GM21723 (cell line): ENCODE measurements at regions not wholly inside any gene's neighbourhood (a gene's known extent, or its start where the extent isn't known, plus 50 kb on each side); places are given as distances from the start of the nearest gene placed in this dataset.

Experiments
- ATAC-seq: cut with Tn5 transposase; IDR thresholded peaks from one replicate; pipeline ENCODE4 v1.9.1; 2021; ENCODE audit warnings: mild to moderate bottlenecking, moderate library complexity; ENCODE audit not compliant: unreplicated experiment

DNA sequence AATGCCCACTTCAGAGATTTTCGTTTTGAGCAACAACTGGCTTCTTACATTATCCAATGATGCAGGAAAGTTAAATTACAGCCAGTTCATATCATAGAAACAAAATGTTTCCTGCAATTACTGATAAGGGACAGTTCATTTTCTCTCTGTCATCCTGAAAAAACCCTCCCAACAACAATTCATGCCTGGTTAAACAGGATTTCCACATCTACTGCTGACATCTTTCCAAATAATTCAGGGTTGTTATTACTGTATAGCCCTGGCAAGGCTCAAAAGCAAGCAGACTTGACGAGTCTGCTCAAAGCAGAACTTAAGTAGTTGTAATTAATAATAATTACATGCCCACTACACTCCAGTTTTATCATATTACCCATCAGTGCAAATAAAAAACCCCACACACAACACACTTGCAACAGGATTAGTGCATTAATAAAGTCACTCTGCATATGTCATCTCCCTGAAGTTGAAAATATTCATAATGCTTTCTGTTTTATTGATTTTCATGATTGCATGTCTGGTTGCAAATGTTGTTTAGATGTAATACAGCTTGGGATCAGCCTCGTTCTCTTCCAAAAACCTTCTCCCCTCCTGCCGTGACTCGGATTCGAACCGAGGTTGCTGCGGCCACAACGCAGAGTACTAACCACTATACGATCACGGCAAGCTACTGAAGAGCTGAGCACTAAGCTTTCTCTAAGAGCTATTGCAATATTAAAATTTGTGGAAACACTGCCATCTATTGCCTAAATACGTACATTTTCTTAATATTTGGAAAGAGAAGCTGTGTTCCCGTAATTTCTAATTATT lies 119.6 kb upstream of the NFIB start:
- ATAC-seq, result no peak

DNA sequence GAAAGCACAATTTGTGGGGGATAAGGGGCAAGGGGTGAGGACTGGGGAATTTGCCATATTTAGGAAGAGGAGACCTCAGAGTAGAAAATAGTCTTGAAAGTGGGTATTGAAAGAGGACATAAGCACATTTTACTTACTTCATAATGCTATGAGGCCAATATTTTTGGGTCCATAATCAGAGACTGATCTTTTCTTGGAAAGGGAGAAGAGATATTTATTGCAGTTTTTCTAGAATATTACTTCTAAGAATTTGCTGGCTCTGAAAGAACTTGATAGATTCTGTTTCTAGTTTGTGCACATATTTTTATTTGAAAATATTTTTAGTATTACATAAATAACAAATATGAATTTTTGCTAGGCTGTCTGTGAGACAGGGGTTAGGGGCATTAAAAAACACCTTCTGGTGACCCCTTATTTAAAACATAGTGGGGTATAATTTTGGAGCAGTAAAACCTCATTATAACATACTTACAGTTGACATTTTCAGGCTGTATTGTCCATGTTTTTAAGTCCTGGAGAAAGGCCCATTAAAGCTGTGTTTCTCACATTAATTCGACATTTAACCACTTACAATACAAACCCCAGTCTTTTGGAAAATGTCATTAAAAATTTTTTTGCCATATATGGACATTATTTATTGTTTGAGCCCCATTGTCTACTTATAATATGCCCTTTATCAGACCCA lies 118.9 kb upstream of the NFIB start:
- ATAC-seq, result no peak

DNA sequence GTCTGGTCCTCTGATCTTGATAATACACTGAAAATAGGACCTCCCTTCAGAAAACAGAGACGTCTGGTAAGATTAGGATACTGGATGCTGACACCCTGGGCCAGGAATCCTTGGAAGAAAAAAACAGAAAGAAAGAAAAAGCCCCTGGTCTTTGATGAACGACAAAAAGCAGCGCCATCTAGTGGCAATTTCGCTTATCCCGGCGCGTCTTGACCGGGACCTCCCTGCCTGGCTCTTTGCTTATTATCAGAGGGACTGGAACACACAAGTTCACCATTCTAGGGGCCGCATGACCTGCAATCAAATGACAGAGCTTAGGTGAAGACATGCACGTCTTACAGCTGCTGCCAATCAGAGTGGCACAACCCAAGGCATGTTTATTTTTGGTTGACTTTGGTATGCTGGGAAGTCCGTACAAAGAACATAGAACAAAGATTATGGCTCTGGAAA lies 114.9 kb upstream of the NFIB start:
- ATAC-seq, result peak; percentile 75

DNA sequence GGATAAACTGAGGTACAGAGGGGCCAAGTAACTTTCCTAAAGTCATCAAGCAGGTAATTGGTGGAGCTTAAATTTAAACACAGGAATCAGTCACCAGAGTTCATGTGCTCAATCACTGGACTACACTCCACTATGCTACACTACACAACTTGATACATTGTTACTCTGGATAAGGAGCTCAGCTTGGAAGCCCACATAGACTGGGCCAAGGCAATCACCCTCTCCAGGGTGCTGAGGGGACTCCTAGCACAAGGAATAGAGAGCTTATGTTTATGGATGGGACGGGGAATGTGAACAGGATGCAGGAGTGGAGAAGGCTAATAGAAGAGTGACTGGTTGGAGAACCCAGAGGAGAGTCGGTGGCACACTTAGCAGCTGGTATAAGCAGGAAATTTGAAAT lies 113.5 kb upstream of the NFIB start:
- ATAC-seq, result no peak

DNA sequence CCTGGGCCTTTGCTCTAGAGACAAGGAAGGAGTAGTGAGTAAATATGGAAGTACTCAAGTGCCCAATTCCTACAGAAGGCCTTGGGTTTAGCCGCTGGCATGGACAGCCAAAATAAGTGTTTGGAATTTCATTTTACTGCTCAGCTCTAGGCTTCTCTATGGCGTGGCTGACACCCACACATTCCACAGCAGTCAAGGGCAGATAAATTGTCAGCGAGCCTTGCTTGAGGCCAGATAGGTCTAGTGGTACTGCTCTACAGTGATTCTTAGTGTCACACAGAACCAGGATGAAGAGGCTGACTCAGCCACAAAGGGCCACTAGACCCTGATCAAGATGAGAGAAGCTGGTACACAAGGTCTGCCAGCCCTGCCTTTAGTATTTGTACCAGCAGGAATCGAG lies 111.0 kb upstream of the NFIB start:
- ATAC-seq, result no peak

DNA sequence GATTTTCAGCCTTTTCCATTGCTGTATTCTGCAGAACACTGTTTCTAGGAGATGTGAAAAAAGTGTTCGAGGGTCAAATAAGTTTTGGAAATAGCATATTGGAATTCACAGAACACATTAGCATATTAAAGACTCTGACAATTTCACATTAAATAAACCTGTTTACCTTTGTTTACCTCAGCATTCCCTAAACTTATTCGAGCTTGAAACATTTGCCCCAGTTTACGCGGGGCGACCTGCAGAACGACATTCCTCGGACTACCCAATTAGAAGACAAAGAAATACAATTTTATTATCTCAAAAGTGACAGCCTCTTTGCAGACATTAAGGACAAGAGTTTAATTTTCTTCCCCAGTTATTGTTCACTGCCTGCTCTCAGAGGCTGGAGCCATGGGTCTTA lies 110.3 kb upstream of the NFIB start:
- no peak for ATAC-seq

DNA sequence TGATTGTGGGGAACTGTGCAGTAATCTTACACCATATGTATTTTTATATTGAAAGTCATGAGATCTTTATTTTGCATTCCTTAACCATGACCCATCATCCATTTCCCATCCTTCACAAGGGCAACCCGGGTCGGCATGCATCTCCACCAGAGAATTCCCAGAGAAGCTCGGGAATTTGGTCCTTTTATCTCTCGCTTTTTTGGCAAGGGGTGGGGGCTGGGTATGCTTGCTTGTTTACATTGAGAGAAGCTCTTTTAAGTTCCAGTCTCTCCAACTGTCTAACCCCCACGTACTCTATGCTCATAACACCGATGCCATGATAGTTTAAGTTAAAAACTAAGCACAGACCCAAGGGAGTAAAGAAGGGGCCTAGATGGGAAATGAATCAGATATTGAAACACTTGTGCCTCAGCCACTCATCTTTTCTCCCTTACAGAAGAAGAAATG lies 109.9 kb upstream of the NFIB start:
- ATAC-seq, result no peak

DNA sequence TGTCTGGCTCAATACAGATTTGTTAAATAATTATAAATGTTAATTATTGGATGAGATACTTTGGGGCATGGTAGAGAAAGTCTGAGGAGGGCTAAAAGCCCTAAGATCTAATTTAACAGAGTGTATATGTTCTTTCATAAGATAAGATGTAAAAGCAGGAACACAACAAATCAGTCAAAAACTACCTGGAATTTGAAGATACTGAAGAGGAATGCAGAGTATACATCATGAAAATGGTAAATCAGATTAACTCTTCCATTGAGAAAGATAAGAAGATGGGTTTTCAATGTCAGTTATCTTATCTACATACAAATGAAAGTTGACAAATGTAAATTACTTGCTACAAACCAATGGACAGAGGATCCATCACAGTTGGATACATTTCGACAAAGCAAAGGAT lies 107.3 kb upstream of the NFIB start:
- no peak for ATAC-seq

DNA sequence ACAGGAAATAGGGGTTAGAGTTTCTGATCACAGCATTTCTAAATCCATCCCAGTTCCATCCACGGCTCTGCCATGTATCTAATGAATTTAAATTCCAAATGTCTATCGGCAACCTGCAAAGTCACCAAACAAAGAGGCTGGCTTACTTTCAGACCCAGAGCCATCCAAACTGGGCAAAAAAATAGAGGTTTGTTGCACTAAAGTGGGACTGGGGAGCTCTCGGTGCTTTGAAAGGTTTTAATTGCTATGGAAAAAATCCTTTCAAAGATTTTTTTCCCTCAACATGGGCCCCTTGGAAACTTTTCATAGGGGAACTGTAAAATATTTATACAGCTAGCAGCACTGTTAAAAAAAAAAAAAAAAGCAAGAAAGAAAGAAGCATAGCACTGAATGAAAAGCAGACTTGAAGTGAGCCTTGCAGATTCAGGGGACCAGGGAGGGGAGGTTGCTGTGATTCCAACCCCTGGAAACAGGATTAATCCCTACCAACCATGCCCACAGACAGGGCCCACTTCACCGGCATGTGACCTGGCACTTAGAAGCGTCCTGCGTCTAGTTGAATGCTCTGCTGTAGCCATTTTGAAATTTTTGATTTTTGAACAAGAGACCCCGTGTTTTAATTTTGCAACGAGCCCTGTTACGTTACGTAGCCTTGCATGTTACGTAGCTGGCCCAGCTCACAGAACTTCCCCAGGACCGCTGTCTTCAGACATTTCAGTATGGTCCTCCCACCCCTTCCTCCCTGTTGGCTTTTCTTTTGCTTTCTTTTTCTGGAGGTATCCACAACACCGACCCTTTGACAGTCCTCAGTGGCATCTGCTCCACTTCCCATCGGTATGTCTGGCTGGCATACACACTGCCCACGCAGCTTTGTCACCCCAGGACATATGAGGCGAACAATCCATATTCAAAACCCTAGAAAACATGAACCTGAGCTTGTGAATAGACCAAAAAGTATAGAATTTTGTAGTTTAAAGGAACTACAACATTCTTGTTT lies 105.3 kb upstream of the NFIB start:
- no peak for ATAC-seq

DNA sequence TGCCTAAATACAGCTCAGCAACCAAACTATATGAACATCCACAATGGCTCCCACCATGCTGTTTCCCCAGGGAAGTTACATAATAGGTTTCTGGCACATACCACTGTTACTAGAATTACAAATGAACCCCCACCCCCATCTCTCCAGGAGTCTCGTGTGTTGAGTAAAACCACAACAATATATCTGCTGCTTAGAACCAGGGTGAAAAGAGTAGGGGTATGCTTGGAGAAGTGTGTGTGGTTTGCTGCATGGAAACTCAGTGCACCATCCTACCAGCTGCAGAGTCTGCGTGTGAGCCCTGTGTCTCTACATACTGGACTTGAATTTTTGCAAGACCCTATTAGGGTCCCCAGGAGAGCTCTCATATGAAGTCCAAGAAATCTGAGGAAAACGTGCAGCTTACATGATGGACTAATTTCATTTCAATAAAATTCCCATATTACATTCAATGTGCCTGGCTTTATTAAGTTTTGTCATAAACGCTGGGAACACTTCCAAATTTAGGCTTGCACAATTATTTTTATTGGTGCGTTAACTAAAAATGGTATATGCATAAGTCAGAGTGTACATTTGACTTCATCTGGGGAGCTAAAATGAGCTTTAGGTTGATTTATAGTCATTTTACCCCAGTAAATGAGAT lies 104.5 kb upstream of the NFIB start:
- no peak for ATAC-seq

DNA sequence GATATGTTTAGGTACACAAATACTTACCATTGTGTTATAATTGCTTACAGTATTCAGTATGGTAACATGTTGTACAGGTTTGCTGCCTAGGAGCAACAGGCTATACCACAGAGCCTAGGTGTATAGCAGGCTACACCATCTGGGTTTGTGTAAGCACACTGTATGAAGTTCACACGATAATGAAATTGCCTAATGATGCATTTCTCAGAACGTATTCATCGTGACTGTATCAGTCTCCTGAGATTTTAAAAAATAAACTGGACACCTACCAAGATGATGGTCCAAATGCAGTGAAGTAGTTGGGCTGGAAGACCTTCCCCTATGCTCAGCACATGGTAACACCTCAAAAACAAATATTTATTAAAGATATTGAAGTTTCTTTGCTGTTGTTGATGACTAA lies 103.3 kb upstream of the NFIB start:
- no peak for ATAC-seq

DNA sequence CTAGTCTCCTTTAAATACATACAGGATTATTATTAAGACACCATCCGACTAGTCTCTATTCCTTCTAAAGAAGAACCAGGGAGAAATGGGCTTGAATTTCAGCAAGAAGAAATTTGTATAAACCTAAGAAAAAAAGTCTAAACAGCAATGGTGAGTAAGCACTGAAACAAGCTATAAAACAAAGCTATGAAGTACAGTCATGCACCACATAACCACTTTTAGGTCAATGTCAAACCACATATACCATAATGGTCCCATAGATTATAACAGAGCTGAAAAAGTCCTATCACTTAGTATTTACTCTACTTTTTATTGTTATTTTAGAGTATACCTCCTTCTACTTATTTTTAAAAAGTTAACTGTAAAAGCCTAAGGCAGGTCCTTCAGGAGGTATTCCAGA lies 102.0 kb upstream of the NFIB start:
- no peak for ATAC-seq

DNA sequence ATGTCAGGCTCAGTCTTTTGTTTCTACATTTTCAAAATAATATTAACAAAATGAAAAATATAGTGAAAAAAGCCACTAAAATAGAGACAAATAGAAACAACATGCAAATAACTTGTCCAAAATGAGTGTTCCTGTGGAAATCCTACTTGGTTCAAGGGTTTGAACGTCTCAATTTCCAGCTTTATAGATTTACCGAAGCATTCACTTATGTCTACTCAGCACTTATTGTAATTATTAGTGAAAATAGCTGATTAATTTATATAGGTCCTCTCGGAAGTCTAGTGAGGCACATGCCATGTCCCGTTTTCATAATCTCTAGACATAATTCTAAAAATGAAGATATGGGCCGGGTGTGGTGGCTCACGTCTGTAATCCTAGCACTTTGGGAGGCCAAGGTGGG lies 99.9 kb upstream of the NFIB start:
- no peak for ATAC-seq

DNA sequence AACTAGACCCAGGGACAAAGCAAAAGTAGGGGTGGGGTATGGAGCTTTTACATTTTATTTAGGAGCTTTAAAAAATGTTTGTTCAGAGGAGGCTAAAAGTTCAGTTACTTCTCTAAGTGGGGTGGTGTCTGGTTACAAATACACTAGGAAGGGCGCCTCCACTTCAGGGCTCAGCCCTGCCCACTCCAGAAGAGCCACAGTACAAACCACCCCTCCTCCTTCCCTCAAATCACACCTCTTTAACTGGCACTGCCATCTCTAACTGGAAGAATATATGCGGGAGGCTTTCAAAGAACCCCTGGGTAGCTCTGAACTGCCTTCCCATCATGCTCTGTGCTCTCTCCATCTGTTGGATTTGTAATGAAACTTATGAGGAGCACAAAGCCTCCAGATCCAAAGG lies 98.8 kb upstream of the NFIB start:
- no peak for ATAC-seq

DNA sequence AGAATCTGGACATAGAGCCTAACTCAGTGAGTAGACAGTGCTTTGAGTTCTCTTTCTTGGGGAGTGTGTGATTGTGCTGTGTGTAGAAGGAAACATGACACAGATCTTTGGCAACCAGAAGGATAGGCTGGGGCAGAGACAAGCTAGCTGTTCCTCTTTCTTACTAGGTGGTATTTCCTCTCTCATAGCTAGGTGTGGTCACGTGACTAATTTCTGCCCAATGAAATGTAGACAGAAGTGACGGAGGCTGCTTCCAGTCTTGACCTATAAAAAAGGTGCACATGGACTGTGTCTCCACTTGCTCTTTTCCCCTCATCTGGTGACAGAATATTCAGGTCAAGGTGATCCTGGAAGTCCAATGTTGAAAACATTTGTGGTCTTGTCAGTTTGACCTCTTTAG lies 92.5 kb upstream of the NFIB start:
- no peak for ATAC-seq

DNA sequence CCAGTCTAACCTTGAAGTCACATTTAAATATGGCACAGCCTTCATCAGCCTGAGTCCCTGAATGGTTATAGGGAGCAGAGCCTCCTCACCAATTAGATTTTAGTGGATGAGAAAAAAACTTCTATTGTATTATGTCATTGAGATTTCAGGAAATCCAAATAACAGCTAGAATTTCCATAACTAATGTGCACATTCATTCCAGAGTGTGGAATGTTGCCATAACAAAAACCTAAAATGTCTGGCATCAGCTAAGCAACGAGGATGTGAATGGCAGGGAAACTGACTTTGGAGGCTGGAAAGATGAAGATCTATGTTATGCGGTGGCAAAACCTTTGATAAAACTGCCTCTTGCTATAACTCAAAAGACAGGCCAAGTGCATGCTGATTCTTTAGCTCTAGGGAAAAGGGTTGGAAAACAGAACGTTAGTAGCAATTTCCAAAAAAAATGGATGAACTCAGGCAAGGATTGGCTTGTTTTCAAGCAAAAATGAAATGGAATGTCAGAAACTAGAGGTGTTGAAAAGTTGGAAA lies 91.3 kb upstream of the NFIB start:
- no peak for ATAC-seq

DNA sequence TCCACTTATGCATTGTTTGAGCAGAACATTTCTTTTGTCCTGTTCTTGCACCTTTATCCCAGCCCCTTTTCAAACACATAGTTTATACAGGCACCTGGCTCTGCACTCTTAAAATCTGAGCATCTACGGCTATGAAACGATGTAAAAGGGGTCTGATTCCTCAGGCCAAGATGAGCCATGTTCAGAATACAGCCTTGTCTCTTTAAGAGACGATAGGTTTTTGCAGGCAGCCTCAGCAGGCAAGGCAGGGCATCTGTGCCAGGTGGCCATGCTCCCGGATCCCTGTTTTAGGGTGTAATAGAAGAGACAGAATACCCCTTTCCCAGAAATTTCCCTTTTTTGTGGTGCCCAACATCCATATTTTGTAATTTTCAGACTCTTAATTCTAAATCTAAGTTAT lies 89.1 kb upstream of the NFIB start:
- no peak for ATAC-seq

DNA sequence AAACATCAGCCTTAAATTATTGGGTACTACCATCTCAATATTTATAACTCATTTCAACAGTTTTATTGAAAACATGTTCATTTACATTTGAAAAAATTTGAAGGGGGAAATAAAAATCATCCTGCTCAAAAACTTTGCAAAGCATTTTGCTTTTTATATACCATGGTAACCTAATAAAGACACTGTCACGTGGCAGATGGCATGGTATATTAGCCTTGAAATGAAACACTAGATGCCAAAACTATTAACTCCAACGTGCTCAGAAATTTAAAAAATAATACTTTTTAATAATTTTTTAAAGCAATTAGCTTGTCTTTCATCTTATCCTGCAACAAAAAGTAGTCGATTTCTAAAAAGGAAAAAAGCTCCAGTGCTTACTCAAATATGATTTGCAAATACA lies 88.6 kb upstream of the NFIB start:
- ATAC-seq, result no peak

DNA sequence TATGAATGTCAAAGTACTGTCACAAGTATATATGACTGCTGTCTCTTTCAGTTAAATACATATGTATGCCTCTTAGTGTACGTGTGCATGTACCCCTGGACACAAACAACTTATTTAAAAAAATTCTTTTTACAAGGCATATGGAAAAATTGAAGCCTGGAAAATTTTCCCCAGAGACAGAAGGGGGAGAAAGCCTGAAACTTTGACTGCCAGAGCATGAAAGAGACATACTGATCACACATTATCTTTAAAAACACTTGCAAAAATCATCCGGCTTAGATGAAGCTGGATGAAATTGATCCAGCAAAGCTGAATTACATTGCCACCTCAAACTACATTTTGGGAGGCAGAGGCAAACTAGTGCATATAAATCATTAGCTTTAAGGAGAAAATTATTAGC lies 88.0 kb upstream of the NFIB start:
- ATAC-seq, result no peak

DNA sequence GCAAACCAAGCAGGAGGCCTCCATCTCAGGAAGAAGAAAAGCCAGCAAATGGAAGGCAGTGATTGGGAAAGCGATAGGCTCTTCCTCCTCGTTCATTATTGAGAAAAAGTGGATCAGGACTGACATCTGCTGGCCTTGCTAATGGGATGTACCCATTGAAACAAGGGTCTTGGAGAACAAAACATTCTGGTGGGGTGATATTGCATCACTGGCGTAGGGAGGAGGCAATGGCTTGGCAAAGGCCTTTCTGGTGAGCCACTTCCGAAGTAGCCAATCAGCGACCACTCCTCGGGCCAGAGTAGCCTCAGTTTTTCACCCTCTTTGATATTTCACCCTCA lies 86.7 kb upstream of the NFIB start:
- no peak for ATAC-seq
